Breast epithelium (tissue), 3 donors: ENCODE measurements at regions not wholly inside any gene's neighbourhood (a gene's known extent, or its start where the extent isn't known, plus 50 kb on each side); places are given as distances from the start of the nearest gene placed in this dataset.

ENCODE experiments used
- CTCF ChIP-seq, 3 donors: fragments of 450-650 bp; IDR thresholded peaks; one replicate each; pipeline ENCODE4 v1.5.1; 2016 to 2017; ENCODE audit warnings: antibody characterized with exemption in 3 of 3, mild to moderate bottlenecking in 3 of 3, moderate library complexity in 3 of 3
- POLR2A ChIP-seq: fragments of 450-650 bp; IDR thresholded peaks from one replicate; pipeline ENCODE4 v1.6.1; 2016; ENCODE audit warnings: antibody characterized with exemption, mild to moderate bottlenecking, moderate library complexity
- POLR2AphosphoS5 ChIP-seq, 3 donors: sonication (generic); formaldehyde crosslinking; IDR thresholded peaks; one replicate each; pipeline ENCODE4 v1.6.1; 2017; ENCODE audit warnings: antibody characterized with exemption in 3 of 3

GRCh38 chr6:97864826-97865225, 581.8 kb upstream of the MMS22L start:
- TF ChIP-seq CTCF (IDR thresholded peaks at IDR 0.05), result no peak
- no peak for TF ChIP-seq POLR2A
- no peak for TF ChIP-seq POLR2AphosphoS5 (IDR thresholded peaks at IDR 0.05)
